H1 (cell line): ENCODE measurements at regions not wholly inside any gene's neighbourhood (a gene's known extent, or its start where the extent isn't known, plus 50 kb on each side); places are given as distances from the start of the nearest gene placed in this dataset.

ENCODE experiments used
- KDM1A ChIP-seq: fragments of 200-600, 300-600 bp; sonication (generic); IDR thresholded peaks from 2 replicates; pipeline ENCODE4 v1.7.1; 2016; ENCODE audit warnings: mild to moderate bottlenecking, low read length, borderline replicate concordance
- KDM5A ChIP-seq: fragments of 200-600 bp; IDR thresholded peaks from 2 replicates; pipeline ENCODE4 v1.7.1; 2012; ENCODE audit warnings: mild to moderate bottlenecking, low read length, inconsistent platforms, mixed read lengths
- PHF8 ChIP-seq: fragments of 200-600 bp; sonication (generic); conservative IDR thresholded peaks from 2 replicates; pipeline ENCODE4 v1.7.1; 2012; ENCODE audit warnings: low read depth, mild to moderate bottlenecking, inconsistent platforms, low read length, moderate library complexity
- ZNF274 ChIP-seq: IDR thresholded peaks from 2 replicates; pipeline ENCODE4 v1.7.0; 2012; ENCODE audit warnings: low read length, borderline replicate concordance; ENCODE audit errors: extremely low read depth
- TF ChIP-seq, protein P1 (sequence below), 3 experiments: IDR thresholded peaks; 1 replicate in 2 of 3; 2 replicates in 1 of 3; pipeline versions ENCODE4 v1.5.1 to v1.6.1; 2011; ENCODE audit warnings: low read length in 3 of 3, mild to moderate bottlenecking in 3 of 3, inconsistent platforms in 2 of 3, low read depth in 1 of 3, moderate library complexity in 1 of 3; ENCODE audit not compliant: insufficient read depth in 1 of 3; ENCODE audit errors: control extremely low read depth in 1 of 3

DNA sequence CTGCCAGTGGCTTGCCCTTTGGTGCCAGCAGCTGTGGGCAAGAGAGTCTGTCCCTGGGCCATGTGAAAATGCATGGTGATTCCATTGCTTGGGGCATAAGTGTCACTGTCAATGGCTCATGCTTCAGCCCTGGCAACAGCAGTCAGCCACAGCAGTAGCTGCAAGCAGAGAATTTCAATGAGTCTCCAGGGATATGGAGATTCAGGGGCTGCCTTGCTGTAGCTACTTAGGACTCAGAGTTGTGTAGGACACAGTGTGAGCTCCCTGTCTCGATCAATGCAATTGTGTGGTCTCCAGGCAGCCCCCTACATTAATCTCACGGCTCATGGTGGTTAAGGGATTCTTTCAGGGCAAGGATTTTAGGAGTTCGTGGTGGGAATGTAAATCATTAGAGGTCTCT, 126.3 kb upstream of the STARD3NL start (continued):
- TF ChIP-seq, protein P1, sequence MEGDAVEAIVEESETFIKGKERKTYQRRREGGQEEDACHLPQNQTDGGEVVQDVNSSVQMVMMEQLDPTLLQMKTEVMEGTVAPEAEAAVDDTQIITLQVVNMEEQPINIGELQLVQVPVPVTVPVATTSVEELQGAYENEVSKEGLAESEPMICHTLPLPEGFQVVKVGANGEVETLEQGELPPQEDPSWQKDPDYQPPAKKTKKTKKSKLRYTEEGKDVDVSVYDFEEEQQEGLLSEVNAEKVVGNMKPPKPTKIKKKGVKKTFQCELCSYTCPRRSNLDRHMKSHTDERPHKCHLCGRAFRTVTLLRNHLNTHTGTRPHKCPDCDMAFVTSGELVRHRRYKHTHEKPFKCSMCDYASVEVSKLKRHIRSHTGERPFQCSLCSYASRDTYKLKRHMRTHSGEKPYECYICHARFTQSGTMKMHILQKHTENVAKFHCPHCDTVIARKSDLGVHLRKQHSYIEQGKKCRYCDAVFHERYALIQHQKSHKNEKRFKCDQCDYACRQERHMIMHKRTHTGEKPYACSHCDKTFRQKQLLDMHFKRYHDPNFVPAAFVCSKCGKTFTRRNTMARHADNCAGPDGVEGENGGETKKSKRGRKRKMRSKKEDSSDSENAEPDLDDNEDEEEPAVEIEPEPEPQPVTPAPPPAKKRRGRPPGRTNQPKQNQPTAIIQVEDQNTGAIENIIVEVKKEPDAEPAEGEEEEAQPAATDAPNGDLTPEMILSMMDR (IDR thresholded peaks at IDR 0.05; ENCODE audit: control extremely low read depth in 1 of 3, insufficient read depth in 1 of 3, low read depth in 1 of 3, low read length in 3 of 3): no peak
- TF ChIP-seq ZNF274 (no peak), PHF8 (no peak), KDM5A (no peak), KDM1A (no peak)
- TF ChIP-seq, all 59 proteins: peak for 0
